ENCODE measurements at regions not wholly inside any gene's neighbourhood (a gene's known extent, or its start where the extent isn't known, plus 50 kb on each side); places are given as distances from the start of the nearest gene placed in this dataset.

- DNase-seq (ENCODE audit: extremely low read depth in 1 of 2, low read depth in 1 of 2): no peak
Observed at GRCh38 chr11:39304586-39304985, 2154.9 kb downstream of the LRRC4C start.

- DNase-seq (ENCODE audit: extremely low read depth in 1 of 2, low read depth in 1 of 2): no peak
Observed at GRCh38 chr11:39294648-39295047, 2164.8 kb downstream of the LRRC4C start.

- DNase-seq (ENCODE audit: extremely low read depth in 1 of 2, low read depth in 1 of 2): no peak
Observed at GRCh38 chr11:39288011-39288410, 2171.4 kb downstream of the LRRC4C start.

- no peak for DNase-seq (ENCODE audit: extremely low read depth in 1 of 2, low read depth in 1 of 2)
Observed at GRCh38 chr11:39268176-39268690, 2191.2 kb downstream of the LRRC4C start.

- no peak for DNase-seq (ENCODE audit: extremely low read depth in 1 of 2, low read depth in 1 of 2)
Observed at GRCh38 chr11:39255648-39256047, 2203.8 kb downstream of the LRRC4C start.

- DNase-seq (ENCODE audit: extremely low read depth in 1 of 2, low read depth in 1 of 2): no peak
Observed at GRCh38 chr11:39249566-39250365, 2209.7 kb downstream of the LRRC4C start.

GRCh38 chr11:39247570-39248137, 2211.8 kb downstream of the LRRC4C start:
- DNase-seq (ENCODE audit: extremely low read depth in 1 of 2, low read depth in 1 of 2): no peak

- no peak for DNase-seq (ENCODE audit: extremely low read depth in 1 of 2, low read depth in 1 of 2)
Observed at GRCh38 chr11:39239553-39239952, 2219.9 kb downstream of the LRRC4C start.

- DNase-seq (ENCODE audit: extremely low read depth in 1 of 2, low read depth in 1 of 2): no peak
Observed at GRCh38 chr11:39236916-39237315, 2222.5 kb downstream of the LRRC4C start.

- no peak for DNase-seq (ENCODE audit: extremely low read depth in 1 of 2, low read depth in 1 of 2)
Observed at GRCh38 chr11:39221550-39222138, 2237.8 kb downstream of the LRRC4C start.

- DNase-seq (ENCODE audit: extremely low read depth in 1 of 2, low read depth in 1 of 2): no peak
Observed at GRCh38 chr11:39220501-39221230, 2238.8 kb downstream of the LRRC4C start.

- no peak for DNase-seq (ENCODE audit: extremely low read depth in 1 of 2, low read depth in 1 of 2)
Observed at GRCh38 chr11:39220069-39220468, 2239.4 kb downstream of the LRRC4C start.

GRCh38 chr11:39209981-39210380, 2249.5 kb downstream of the LRRC4C start:
- DNase-seq (ENCODE audit: extremely low read depth in 1 of 2, low read depth in 1 of 2): no peak

- DNase-seq (ENCODE audit: extremely low read depth in 1 of 2, low read depth in 1 of 2): no peak
Observed at GRCh38 chr11:39205236-39205995, 2254.0 kb downstream of the LRRC4C start.

- DNase-seq (ENCODE audit: extremely low read depth in 1 of 2, low read depth in 1 of 2): no peak
Observed at GRCh38 chr11:39192671-39193070, 2266.8 kb downstream of the LRRC4C start.

- no peak for DNase-seq (ENCODE audit: extremely low read depth in 1 of 2, low read depth in 1 of 2)
Observed at GRCh38 chr11:39190751-39191150, 2268.7 kb downstream of the LRRC4C start.

GRCh38 chr11:39177678-39178077, 2281.8 kb downstream of the LRRC4C start:
- no peak for DNase-seq (ENCODE audit: extremely low read depth in 1 of 2, low read depth in 1 of 2)

GRCh38 chr11:39174965-39175364, 2284.5 kb downstream of the LRRC4C start:
- DNase-seq (ENCODE audit: extremely low read depth in 1 of 2, low read depth in 1 of 2): no peak

GRCh38 chr11:39174196-39174595, 2285.3 kb downstream of the LRRC4C start:
- no peak for DNase-seq (ENCODE audit: extremely low read depth in 1 of 2, low read depth in 1 of 2)

GRCh38 chr11:39165021-39165420, 2294.4 kb downstream of the LRRC4C start:
- DNase-seq (ENCODE audit: extremely low read depth in 1 of 2, low read depth in 1 of 2): no peak

- DNase-seq (ENCODE audit: extremely low read depth in 1 of 2, low read depth in 1 of 2): no peak
Observed at GRCh38 chr11:39149214-39149613, 2310.2 kb downstream of the LRRC4C start.

Data from activated CD8-positive, alpha-beta memory T cell treated with anti-CD3 and anti-CD28 coated beads for 1 hour (primary cell).